NOMO-1 treated with DMSO at 0.1 percent for 48 hours (cell line): ENCODE measurements at regions not wholly inside any gene's neighbourhood (a gene's known extent, or its start where the extent isn't known, plus 50 kb on each side); places are given as distances from the start of the nearest gene placed in this dataset.
"Not testable (repeated sequence)": the region's sequence is repeated elsewhere in the genome, so short reads cannot be mapped to it uniquely, and the experiment has no call there.

ENCODE experiments used
- DNase-seq: peaks from one replicate; lab custom pipeline; 2025; ENCODE audit not compliant: unreplicated experiment; lab: John Stamatoyannopoulos, UW

DNA sequence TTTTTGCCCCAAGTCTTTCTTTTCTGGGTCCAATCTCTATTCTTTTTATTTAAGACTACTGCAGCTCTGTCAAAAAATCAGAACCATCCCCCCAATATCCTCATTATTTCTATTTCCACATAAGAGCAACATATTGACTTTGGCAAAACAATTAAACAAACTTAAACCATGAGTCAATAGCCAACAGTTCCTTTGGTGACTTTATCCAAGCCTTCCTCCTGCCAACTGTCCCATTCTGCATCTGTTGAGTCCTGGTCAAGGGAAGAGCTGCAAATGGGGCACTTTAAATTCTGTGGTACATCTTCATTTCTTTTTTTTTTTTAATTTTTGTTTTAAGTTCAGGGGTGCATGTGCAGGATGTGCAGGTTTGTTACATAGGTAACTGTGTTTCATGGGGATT is 1875.0 kb upstream of the PCDH7 start:
- no peak for DNase-seq

DNA sequence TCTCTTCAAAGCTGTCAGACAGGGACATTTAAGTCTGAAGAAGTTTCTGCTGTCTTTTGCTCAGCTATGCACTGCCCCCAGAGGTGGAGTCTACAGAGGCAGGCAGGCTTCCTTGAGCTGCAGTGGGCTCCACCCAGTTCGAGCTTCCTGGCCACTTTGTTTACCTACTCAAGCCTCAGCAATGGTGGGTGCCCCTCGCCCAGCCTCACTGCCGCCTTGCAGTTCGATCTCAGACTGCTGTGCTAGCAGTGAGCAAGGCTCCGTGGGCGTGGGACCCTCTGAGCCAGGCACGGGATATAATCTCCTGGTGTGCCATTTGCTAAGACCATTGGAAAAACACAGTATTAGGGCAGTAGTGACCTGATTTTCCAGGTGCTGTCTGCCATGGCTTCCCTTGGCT is 1863.1 kb upstream of the PCDH7 start:
- not testable (repeated sequence) for DNase-seq

DNA sequence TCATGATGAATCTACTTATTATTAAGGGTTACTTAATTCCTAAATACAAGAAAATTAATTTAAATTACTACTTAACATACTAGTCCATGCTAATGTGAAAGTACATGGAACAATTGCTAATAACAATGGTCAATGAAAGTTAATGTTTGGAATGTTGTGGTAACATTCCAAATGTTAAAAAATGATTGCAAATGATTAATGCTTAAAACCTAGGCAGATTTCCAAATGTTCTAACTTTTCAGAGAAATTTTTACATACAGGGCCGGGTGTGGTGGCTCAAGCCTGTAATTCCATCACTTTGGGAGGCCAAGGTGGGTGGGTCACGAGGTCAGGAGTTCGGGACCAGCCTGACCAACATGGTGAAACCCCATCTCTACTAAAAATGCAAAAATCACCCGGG is 1851.3 kb upstream of the PCDH7 start:
- no peak for DNase-seq

DNA sequence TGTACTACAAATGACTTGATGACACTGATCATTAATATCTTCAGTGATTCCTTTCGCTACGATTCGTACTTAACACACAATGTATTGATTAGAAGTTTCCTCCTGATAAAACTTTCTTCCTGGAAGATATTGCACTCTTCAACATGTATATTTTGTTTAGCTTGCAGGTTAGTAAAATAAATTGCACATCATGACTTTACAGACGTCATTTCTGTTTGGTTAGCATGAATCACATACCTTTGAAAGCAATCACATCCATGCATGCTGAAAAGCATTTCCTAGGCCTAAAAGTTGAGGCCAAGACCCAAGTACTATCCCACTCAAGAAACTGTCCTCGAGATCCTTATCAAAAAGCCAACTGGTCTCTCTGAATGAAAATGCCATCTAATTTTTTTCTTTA is 1841.0 kb upstream of the PCDH7 start:
- DNase-seq, result no peak

DNA sequence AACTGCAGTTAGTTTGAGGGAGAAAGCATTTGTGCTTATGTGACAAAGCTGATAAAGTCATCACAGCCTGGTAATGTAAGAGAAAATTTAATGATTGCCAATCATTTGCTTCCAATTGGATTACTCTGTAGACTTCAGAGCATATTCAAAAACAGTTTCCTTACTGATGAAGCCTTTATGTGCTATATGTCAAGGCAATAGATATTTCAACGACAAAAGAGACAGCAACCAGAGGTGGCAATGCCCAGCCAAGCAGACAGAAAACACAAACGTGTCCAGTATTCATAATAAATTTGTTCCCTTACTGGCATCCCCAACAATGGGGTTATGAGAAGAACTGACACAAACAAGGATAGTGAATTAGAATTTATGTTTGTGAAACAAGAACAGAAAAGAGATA is 1840.3 kb upstream of the PCDH7 start:
- no peak for DNase-seq

DNA sequence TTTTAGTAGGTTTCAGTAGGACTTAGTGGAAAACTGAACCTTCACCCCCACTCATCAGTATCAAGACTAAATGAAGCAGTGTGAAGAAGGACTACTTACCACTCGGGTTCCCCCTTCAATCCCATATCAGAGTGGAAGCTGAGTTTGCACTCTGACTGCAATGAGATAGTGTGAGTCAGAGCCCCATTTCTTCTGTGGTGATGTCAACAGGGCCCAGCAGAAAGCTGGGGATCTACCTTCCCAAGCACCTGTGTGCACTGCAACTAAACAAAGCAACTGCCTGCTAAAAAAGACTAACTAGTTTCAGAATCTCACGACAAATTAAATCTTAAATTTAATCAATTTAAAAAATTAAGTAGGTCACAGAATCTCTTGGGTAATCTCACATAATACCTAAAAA is 1837.0 kb upstream of the PCDH7 start:
- no peak for DNase-seq

DNA sequence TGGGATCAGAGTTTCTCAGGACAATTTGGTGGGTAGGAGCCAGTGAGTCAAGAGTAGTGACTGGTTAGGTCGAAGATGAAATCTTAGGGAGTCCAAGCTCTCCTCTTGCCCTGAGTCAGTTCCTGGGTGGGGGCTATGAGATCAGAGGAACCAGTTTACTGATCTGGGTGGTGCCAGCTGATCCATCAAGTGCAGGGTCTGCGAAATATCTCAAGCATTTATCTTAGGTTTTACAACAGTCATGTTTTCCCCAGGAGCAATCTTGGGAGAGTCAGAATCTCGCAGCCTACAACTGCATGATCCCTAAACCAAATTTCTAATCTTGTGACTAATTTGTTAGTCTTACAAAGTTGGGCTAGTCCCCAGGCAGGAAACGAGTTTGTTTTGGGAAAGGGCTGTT is 1833.2 kb upstream of the PCDH7 start:
- DNase-seq, result no peak

DNA sequence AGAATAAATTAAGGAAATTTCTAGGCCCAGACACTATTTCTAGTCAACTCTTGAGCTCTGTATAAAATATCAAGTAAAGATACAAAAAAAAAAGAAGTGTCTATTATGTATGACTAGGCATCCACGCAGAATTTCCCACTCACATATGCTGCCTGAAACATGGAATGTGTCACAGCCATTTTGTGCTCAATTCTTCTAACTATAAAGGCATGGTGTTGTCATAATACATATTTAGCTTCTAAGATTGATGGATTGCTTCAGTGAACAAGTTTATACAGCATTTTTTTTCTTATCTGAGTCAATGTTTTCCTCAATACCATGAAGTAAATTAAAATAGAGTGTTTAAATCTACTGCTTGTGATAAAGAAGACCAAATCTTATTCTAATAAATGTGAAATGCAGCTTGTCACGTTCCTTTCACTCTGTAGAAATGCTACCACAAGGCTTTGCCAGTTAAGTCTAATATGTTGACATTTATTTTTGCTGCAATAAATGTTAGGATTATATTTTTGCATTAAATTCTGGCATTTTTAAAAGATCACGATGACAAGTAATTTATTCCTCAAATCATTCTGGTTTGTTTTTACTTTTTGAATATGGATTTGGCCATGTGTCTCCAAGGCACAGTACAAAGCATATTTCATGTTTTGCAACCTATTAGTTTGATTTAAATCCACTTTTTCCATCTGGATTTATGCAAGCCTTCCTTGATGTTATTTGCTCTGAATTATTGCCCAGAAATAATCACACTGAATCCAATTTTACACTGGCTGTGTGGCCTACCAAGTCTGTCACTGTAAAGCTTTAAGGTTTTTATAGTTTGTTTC is 1829.0 kb upstream of the PCDH7 start:
- DNase-seq, result no peak

DNA sequence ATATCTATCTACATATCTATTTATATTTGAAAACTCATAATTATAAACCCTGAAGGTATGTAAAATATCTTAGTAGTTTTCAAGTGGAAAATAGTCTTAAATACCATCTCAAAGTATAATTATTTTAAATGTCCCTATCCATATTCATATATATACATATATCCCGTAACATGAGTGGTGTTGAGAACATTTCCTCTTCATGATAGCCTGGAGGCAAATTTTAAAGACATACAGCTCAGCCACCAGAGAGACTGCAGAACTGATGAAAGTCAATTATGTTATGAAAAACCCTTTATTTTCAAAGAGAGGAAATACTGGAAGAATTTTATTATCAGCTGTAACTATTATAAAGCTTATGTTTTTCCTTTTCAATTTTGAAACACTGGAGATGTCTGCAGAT is 1806.7 kb upstream of the PCDH7 start:
- DNase-seq, result no peak

DNA sequence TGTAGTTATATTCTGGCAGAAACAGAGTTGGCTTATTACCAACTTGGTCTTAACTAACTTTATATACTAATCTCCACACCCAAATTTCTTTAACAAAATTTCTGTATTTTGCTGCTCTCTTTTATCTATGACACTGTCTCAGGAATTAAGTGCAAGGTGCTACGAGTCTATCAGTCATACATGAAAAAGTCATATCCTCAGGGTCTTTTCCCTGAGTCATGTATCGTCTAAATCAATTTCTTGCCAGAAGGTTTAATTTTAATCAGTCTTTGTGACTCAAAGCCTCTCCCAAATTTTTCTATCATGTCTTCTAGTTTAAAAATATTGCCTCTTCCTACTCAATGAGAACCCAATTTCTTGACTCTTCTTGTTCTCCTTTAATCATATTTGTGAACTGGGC is 1803.6 kb upstream of the PCDH7 start:
- DNase-seq, result no peak

DNA sequence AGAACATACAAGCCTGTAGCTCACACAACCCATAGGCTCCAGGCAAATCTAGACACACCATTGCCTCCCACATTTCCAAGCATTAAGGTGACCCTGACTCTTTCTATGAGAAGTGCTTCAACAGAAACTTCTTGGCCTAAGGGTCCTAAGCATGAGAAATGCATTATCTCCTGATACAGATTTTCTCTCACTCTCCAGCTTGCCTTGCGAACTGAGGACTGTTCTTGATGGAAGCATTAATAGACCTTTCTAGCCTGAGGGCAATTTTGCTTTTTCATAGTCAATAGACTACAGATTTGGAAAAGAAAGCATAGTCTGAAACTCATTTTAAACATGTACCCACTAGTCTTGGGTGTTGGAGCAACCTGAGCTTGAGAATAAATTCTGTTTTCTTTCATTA is 1801.3 kb upstream of the PCDH7 start:
- DNase-seq, result no peak

DNA sequence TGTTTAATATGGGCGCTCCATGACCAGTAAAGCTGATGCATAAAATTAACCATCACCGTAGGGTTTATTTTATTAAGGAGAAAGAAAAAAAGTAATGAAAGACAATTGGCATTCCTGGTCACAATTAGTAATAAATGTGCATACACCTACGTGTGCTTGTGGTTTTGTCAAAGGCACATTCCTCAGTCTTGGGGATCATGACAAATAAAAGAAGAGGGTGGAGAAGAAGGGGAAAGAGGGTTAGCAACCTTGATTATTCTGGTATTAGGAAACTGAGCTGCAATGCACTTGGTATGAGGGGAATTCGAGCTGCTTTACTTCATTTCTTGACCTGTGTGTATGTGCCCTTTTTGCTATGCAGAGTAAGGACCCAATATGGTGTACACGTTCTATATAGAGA is 1798.3 kb upstream of the PCDH7 start:
- no peak for DNase-seq

DNA sequence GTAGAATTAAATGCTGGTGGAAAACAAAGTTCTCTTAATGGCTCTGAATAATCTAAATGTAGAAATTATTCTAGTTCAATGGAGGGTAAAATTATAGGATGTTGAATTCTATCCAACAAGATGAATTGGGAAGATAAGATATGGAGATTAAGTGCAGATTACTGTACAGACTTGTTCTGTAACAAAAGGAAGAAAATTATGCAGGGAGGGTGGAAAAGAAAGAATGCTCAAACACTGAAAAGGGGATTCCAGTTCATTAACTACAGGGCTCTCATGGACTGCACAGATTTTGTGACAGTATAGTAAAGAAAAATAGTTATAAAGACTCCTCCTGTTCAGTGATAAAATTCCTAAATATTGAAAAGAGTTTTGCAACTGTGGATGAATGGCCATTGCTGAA is 1794.0 kb upstream of the PCDH7 start:
- no peak for DNase-seq

DNA sequence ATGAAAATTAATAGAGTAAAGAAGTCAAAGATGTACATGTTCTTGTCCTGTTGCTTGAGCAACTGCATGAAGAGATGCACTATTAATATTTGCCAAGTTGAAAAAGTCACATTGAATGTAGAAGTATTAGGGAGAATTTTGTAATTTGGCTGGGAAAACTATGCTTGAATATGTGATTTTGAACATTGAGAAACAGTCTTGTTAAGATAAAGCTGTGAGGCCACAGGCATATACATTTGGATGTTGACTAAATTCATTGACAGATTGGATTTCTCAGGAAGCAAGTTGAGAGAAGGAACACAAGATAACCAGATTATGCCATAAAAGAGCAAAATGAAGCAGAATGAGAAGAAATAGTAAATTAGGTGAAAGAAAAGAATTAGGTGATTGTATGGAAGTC is 1777.5 kb upstream of the PCDH7 start:
- no peak for DNase-seq

DNA sequence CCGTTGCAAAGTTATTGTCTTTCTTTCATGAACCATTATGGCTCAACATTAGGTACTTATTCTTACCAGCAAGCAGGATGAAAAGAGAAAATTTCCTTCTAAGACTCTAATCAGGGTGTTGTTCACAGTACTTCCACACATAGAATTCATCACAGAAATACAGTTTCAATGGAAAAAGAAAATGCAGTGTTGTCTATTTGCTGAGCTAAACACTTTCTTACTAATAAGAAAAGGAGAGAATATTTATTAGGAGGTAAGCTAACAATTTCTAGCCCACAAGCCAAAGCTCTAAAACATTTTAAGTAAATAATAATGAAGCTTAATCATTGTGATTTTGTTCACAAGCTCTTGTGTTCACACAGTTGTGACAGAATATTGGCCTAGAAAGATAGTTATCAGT is 1772.8 kb upstream of the PCDH7 start:
- DNase-seq, result no peak

DNA sequence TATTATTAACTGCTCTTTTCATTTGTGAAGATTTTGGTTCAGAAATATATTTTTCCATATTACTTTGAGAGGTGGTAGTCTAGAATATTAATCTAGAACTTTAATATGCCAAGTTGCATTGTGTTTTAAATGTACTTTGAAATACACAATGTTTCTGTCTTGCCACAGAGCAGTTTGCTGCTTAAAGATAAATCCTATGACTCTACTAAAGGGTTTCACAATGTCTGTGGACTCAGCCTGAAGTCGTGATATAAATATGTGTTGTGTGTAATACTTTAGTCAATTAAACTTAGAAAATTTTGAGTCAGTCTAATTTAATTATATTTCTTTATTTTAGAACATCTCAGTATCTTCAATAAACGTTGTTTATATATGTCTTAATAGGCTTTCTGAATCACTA is 1771.7 kb upstream of the PCDH7 start:
- no peak for DNase-seq

DNA sequence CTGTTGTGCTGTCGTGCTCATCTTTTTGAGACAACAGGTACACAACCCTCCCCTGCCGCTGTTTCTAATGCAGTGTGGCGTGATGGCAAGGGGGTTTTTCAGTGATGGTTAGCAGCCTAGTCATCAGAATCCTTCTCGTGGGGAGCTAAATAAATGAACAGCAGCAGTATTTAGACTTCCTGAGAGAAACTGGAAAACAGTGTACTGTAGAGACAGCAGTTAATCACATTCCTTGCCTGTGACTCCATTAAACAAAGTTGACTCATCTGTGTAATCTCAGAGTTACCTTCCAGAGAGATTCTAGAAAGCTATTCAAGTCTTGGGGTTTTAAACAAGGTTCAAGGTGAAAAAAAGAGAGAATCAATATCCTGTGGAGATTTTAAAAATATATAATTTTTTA is 1753.2 kb upstream of the PCDH7 start:
- DNase-seq, result no peak

DNA sequence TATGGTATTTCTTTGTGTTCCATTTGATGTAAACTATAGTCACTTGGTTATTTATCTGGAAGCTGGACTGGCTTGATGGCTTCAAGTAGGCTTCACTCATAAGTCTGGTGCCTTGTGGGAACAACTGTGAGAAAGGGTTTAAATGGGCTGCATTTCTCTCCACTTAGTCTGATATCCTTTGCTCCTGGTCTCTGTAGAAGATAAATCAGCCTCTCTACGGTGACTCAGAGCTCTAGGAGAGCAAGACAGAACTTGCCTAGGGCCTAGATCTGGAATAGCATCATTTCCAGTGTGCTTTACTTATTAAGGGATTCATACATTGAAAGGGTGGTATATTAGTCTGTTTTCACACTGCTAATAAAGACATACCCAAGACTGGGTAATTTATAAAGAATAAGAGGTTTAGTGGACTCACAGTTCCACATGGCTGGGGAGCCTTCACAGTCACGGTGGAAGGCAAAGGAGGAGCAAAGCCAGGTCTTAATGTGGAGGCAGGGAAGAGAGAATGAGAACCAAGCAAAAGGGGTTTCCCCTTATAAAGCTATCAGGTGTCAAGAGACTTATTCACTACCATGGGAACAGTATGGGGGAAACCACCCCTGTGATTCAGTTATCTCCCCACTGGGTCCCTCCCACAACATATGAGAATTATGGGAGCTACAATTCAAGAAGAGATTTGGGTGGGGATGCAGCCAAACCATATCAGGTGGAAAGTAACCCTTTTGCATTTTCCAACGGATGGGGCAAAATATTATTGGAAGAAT is 1746.4 kb upstream of the PCDH7 start:
- DNase-seq, result no peak

DNA sequence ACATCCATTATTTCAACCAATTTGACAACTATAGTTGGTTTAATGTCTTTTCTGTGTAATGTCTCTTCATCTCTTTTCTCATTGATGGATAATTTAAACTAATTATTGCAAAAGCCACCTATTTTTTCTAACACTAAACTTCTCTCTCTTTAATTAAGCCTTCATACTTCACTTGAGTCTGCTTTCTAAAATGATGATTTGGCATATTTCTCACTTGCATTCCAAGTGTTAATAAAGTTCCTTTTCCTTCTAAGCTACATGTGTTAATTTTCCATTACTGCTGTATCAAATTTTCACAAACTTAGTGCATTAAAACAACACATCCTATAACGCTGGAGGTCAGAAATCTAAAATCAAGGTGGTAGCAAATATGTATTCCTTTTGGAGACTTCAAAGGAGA is 1743.8 kb upstream of the PCDH7 start:
- no peak for DNase-seq

DNA sequence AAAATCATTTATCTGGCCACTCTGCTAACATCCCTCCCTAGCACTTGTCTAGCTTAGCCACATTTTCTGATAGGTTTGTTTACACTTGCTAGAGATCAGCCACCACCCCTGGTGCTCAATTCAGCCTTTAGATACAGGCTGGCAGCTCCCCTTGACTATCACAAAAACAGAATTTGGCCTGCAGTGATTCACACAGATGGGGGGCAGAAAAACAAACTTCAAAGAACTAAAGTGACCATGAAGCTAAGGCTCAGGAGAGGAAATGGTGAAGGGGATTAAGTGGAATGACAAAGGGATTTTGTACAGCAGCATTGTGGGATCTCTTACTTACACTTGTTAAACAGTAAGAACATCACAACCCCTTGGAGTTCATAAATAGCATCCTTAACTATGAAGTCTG is 1718.0 kb upstream of the PCDH7 start:
- no peak for DNase-seq

DNA sequence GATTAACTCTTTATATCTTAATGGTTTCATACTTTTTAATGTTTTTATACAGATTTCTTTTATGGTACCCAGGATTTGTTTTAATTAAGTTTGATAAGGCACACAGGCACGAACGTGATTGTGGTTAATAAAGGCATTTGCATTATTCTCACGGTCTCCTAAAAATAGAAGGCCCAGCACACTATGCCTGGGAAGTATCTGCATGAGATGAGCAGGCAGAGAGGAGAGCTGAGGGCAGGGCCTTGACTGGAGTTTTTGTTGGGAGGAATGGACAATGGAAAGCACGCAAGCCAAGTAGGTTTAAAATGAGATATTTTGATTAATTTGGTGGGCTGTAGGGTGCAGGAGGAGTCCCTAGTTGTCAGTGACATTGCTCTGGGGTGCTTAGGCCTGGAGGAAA is 1714.3 kb upstream of the PCDH7 start:
- no peak for DNase-seq

DNA sequence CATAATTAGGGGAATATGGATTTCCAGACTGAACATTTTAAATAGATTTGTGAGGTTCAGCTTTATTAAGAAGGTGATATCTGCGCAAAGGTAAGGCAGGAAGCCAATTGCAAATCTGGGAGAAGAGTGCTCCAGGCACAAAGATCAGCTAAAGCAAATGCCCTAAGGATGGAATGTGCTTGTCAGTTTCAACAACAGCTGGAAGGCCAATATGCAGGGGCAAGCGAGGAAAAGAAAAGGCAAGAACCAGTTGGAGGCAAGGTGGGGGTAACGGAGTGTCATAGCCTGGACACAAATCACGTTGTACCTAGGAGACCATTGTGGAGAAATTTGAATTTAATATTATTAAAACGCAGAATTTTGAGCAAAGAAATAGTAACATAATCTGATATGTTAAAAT is 1710.3 kb upstream of the PCDH7 start:
- DNase-seq, result no peak

DNA sequence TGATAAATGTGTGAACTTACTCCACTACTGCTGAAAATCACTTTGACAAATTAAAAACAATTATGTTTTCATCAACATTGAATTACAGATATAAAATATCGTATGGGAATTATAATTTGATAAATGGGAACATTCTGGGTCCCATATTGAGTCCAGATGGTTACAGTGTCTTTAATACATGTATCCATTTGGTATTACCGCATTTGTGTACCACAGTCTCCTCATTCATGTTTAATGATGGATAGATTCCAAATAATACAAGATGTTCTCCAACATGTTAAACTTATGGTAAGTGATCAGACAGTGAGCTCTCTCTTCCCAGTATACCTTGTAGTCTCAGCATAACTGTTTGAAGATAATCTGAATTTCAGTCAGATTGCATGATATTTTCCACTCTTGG is 1706.8 kb upstream of the PCDH7 start:
- DNase-seq, result no peak
